COLO668 (cell line): ENCODE measurements at regions not wholly inside any gene's neighbourhood (a gene's known extent, or its start where the extent isn't known, plus 50 kb on each side); places are given as distances from the start of the nearest gene placed in this dataset.
A peak's percentile ranks its signal among the peaks of the same experiment; 100 is the strongest.

Experiments
- DNase-seq: peaks from one replicate; lab custom pipeline; 2025; ENCODE audit not compliant: unreplicated experiment; lab: John Stamatoyannopoulos, UW

DNA sequence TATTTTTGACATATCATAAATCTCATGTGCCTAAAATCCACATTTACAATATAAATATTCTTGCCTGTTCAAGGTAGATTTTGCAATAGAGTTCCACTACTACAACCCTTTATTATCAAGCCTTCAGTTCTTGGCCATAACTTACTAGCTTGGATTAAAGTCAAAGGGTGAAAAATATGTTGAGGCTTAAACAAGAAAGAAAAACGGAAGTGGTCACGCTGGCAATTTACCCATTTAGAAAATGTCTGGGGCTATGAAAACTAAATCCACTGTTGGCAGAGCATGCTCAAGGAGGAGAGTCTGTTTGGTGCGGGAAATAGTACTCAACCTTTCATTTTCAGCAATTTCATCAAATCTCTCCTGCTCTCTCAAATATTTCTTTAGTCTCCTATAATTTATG, 209.8 kb upstream of the RHOBTB1 start:
- DNase-seq, result no peak

DNA sequence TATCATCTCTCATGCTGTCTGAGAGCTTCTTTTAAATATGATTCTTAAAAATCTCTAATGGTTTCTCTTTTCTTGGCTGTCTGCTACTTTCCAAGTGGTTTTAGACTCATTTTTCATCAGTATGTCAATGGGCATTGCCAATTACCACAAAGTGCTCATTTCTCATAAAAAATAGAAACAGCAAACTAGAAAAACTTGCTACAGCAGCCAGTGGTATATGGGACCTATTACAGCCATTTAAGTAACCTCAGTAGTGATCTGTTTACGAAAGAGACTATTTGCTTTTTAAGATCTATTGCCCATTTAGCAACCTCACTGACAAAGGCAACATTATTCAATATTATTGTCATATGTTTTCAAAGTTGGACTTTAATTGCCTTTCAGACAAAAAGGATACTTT, 207.1 kb upstream of the RHOBTB1 start:
- DNase-seq, result no peak

GRCh38 chr10:61148451-61148850, 204.5 kb upstream of the RHOBTB1 start:
- DNase-seq, result no peak

DNA sequence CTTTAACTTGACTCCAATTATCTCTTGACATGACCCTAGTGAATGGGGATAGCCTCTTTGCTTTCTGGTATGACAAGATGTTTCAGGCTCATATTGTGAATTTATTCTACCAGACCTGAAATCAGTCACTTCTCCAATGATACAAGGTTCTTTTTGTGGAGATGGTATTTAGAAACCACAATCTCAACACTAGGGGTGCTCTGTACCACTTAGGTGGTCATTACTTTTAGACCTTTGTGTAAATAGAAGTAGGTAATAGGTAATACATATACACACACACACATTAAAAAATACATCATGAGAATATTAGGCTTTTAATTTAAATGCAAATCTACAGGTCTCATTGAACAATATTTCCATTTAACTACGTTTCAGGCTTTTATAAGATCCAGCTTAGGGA, 199.0 kb upstream of the RHOBTB1 start:
- DNase-seq, result no peak

GRCh38 chr10:61140765-61141392, 196.9 kb upstream of the RHOBTB1 start:
- DNase-seq, result no peak

DNA sequence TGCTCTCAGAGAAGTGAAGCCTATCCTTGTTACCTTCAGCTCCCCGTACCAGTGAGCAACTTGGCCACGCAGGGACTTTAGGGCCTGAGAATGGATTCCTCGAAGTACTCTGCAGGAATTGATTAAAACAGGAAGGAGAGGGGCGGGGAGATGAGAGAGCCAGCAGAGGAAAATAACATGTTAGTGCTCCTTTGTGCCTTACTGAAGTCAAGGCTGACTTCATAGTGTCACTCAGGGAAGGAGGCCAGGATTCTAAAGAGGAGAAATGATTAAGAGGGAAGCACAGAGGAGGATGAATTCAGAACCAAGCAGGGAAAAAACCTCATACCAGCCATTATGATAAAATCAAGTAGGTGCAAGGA, 195.6 kb upstream of the RHOBTB1 start:
- no peak for DNase-seq

GRCh38 chr10:61138708-61139591, 195.0 kb upstream of the RHOBTB1 start:
- DNase-seq, result no peak

GRCh38 chr10:61136139-61136538, 192.2 kb upstream of the RHOBTB1 start:
- DNase-seq, result no peak

DNA sequence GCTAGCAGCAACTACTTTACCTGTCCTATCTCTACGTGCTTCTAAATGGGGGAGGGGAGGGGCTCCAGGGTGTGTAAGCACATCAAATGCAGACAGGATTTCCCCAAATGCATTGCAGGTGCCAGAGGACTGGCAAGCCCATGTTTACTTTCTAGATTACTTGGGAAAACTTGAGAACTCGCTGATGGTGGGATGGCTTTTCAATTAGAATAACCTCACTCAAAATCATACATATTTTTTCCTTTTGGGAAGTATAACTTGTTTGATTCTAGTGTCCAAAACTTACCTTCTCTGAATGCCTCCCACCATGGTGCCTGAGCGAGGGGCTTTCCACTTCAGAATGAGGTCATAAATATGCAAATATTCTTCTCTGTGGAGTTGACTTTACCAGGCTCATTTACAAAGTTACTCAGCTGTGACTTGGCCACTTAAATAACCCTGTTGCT, 191.3 kb upstream of the RHOBTB1 start:
- peak; percentile 12 for DNase-seq

GRCh38 chr10:61130366-61130765, 186.4 kb upstream of the RHOBTB1 start:
- no peak for DNase-seq

GRCh38 chr10:61128196-61128595, 184.2 kb upstream of the RHOBTB1 start:
- DNase-seq, result no peak

DNA sequence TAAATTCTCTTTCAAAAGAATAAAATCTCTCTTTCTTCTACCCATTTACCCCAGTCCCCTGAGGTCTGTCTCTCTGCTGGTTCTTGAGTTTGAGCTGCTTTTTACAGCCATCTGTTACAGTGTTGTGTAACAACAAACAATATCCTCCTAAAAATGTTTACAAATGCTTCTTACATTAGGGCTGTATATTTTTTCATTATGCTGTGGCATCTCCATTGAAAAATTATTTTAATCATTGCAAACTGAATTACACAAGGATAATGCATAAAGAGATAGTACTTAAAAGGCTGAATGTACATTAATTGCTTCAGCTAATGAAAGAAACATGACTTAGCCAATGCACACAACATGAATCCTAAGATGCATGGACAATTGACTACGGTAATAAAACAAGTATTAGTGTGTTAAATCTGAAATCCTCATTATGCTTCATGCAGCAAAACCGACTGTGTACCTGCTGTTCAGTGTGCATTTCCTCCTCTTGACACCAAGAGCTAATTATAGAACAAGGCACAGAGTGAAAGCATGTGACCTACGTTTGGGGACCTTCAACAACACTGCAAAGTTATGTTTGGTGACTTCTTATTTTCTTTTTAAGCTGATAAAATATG, 181.7 kb upstream of the RHOBTB1 start:
- no peak for DNase-seq

GRCh38 chr10:61124756-61125530, 181.0 kb upstream of the RHOBTB1 start:
- no peak for DNase-seq

GRCh38 chr10:61120805-61121204, 176.8 kb upstream of the RHOBTB1 start:
- DNase-seq, result no peak

- DNase-seq, result no peak
These were observed 175.6 kb upstream of the RHOBTB1 start for GRCh38 chr10:61119573-61119972.

DNA sequence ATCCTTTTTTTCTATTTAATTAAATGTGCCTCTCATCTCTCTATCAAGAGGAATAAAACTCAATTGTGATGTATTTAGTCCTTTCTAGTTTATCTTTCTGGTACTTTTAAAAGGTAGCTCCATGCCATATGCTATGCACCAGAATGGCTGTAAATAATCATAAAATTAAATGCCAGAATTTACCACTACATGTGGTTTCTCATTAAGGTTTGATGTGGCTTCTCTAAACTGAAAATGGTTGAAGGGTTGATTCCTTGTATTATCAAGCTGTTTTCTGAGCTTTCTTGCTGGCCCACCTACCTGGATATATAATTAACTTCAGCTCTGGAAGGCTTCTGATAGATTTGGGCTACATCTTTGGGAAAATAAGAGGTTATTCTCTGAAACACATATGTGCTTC, 171.9 kb upstream of the RHOBTB1 start:
- no peak for DNase-seq

DNA sequence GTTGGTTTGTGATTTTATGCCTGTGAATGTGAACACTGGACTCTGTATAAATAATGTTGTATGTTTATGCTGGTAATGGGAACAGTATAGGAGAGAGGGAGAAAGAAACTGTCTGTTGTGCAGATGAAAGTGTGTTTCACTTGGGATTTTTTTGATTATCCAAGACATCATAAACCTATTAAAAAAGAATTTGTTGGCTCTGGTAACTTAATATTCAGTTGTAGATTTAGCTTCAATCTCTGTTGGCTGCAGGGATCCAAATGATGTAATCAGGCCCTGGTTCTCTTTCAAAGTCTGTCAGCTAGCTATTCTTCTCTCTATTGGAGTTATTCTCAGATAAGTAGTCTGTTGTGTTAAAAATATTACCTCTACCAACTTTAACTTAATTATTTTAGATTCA, 168.8 kb upstream of the RHOBTB1 start:
- no peak for DNase-seq

GRCh38 chr10:61110936-61111335, 167.0 kb upstream of the RHOBTB1 start:
- DNase-seq, result no peak

DNA sequence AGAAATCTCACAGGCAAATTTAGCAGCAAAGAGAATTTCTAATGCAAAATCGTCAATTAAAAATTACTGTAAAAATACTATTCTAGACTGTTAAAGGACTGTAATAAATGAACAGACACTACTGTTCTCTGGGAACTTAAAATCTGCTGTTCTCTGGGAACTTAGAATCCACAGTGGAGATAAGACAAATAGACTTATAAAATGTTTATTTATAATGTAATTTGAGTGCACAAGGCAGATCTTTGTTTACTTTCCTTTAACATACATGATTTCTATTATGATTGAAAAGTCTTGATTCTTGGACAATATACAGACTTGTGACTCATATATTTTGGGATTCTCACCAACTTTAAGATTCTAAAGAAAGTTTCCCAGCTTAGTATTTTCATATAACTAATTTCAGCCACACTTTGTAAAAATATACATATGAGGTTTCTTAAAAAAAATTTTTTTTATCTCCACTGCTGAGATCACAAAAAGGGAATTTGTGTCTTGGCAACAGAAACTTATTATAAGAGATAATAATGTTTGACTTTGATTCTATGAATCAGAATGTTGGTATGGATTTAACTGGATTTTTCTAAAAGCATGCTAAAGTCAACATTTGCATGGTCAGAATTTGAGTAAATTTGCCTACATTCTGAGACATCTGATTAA, 166.3 kb upstream of the RHOBTB1 start:
- DNase-seq, result no peak

- no peak for DNase-seq
These were observed 164.9 kb upstream of the RHOBTB1 start for GRCh38 chr10:61108915-61109314.

- no peak for DNase-seq
These were observed 156.9 kb upstream of the RHOBTB1 start for GRCh38 chr10:61100887-61101286.
